Mucosa of stomach (tissue), 1 donor: ENCODE measurements at regions not wholly inside any gene's neighbourhood (a gene's known extent, or its start where the extent isn't known, plus 50 kb on each side); places are given as distances from the start of the nearest gene placed in this dataset.

Experiments used
- H3K27me3 ChIP-seq: one replicate; pipeline ENCODE4 v1.7.0; 2013; ENCODE audit warnings: mild to moderate bottlenecking, low read length; ENCODE audit not compliant: control insufficient read depth, insufficient read depth
- H3K36me3 ChIP-seq: one replicate; pipeline ENCODE4 v1.7.0; 2013; ENCODE audit warnings: low read length; ENCODE audit not compliant: control insufficient read depth, insufficient read depth
- H3K4me1 ChIP-seq: one replicate; pipeline ENCODE4 v1.7.0; 2013; ENCODE audit warnings: mild to moderate bottlenecking, low read length; ENCODE audit not compliant: control insufficient read depth, insufficient read depth
- H3K4me3 ChIP-seq: one replicate; pipeline ENCODE4 v1.7.0; 2013; ENCODE audit warnings: low read length
- H3K9ac ChIP-seq: one replicate; pipeline ENCODE4 v1.7.0; 2013; ENCODE audit warnings: mild to moderate bottlenecking, low read length, moderate library complexity
- H3K9me3 ChIP-seq: one replicate; pipeline ENCODE4 v1.7.0; 2013; ENCODE audit warnings: mild to moderate bottlenecking, low read length, moderate library complexity; ENCODE audit not compliant: control insufficient read depth
- donor health status: Pancreatic carcinoma.

DNA sequence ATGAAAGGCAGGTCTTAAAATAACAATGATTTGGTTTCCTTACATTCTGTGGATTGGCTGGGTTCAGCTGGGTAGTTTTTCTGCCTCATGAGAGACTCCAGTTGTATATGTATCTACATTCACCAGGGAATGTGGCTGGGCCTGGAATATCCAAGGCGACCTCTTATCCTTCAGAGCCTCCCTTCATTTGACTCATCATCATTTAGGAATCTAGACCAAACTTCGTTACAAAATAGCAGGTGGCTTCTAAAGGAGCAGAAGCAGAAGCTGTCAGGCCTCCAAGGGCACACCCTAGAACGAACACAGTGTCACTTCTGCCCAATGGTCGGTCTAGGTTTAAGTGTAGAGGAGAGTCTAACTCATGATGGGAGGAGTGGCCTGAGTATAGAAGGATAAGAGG lies 204.2 kb downstream of the EN1 start:
- Histone ChIP-seq H3K36me3 (no peaks in the 10 kb centered on the region), H3K9ac (no peak overlapping the region), H3K9me3 (no peaks in the 10 kb centered on the region), H3K27me3 (no peaks in the 10 kb centered on the region), H3K4me3 (no peak overlapping the region), H3K4me1 (no peaks in the 10 kb centered on the region)

DNA sequence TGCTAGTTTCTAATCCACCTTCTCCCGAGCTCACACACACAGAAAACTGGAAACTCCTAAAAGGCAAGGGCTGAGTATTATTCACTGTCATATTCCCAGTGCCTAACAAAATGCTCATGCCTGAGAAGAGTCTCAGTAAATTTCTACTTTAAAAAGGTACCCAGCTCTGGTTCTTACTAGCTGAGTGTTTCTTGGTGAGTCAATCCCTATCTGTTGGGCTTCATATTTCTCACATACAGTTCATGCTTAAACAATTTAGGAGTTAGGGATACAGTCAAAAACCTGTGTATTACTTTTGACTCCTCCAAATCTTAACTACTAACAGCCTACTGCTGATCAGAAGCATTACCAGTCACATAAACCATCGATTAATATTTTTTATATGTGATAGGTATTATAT lies 204.9 kb downstream of the EN1 start:
- no peaks in the 10 kb centered on the region for H3K9me3 ChIP-seq
- no peak overlapping the region for H3K4me3 ChIP-seq
- no peaks in the 10 kb centered on the region for H3K4me1 ChIP-seq
- no peaks in the 10 kb centered on the region for H3K36me3 ChIP-seq
- no peak overlapping the region for H3K9ac ChIP-seq
- H3K27me3 ChIP-seq: no peaks in the 10 kb centered on the region

DNA sequence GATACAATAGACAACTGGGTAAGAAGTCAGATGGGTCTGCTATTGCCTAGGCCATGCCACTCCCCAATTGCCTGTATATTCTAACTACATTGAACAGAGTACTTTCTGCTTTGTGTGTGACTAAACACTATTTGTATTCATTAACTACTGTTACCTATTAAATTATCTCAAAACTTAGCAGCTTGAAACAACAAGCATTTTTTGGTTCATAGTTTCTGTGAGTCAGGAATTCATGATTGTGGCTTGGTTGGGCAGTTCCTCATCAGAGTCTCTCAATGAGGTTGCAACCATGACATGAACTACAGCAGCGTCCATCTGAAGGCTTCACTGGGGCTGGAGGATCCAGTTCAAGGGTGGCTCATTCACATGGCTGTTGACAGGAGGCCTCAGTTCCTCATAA lies 205.7 kb downstream of the EN1 start:
- H3K4me1 ChIP-seq: no peaks in the 10 kb centered on the region
- no peaks in the 10 kb centered on the region for H3K27me3 ChIP-seq
- no peaks in the 10 kb centered on the region for H3K9me3 ChIP-seq
- H3K4me3 ChIP-seq: no peak overlapping the region
- H3K9ac ChIP-seq: no peak overlapping the region
- no peaks in the 10 kb centered on the region for H3K36me3 ChIP-seq

DNA sequence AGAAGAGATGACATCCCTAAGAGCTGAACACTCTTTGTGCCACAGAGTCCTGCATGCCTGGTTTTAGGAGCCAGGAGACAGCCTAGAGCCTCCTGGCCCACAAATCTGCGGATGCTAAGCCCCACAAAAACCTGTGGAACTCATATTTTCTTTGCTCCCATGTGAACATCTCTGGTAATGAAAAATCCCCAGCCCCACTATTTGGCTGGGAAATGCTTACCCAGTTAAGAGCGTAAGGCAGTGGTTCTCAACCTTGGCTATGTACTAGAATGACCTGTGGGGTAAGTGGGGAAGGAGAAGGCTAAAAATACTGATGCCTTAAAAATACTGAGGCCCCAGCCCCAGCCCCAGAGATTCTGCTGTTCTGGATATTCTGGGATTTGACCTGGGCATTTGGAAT lies 208.1 kb downstream of the EN1 start:
- Histone ChIP-seq H3K9me3 (no peaks in the 10 kb centered on the region), H3K4me1 (no peaks in the 10 kb centered on the region), H3K27me3 (no peaks in the 10 kb centered on the region), H3K4me3 (no peak overlapping the region), H3K9ac (no peak overlapping the region), H3K36me3 (no peaks in the 10 kb centered on the region)

DNA sequence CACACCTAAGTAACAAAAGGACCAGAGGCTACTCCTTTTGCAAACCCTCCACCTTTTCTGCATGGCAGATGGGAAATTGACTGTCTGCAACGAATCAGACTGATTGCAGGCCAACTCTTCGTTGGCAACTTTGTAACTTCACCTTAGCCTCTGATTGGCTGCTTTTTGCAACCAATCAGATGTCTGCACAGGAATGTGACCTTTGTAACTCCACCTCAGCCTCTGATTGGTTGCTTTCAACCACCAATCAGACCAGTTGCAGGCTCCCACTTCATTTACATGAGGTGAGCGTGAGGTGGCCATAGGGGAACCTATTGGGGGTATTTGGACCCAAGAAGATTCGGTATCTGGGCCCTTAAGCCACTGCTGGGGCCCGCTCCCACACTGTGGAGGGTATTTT lies 209.0 kb downstream of the EN1 start:
- H3K4me3 ChIP-seq: no peak overlapping the region
- no peaks in the 10 kb centered on the region for H3K4me1 ChIP-seq
- no peaks in the 10 kb centered on the region for H3K27me3 ChIP-seq
- no peaks in the 10 kb centered on the region for H3K9me3 ChIP-seq
- H3K36me3 ChIP-seq: no peaks in the 10 kb centered on the region
- H3K9ac ChIP-seq: no peak overlapping the region

DNA sequence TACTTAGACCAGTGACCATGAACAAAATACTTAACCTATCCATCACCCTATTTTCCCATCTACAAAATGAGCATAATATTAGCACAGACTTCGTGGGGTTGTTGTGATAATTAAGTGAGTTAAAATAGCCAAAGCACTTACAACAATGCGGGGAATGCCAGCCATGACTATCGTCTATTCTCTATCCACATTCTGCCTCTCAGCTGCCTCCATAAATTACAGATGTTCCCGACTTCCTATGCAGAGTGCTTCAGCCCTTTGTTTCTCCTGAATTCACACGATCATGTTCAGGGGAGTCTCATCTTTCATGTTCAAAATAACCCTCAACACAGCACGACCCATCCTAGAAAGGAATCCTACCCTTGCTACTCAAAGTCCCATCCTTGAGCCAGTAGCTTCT lies 211.6 kb downstream of the EN1 start:
- H3K9ac ChIP-seq: no peak overlapping the region
- no peaks in the 10 kb centered on the region for H3K27me3 ChIP-seq
- H3K4me3 ChIP-seq: no peak overlapping the region
- no peaks in the 10 kb centered on the region for H3K4me1 ChIP-seq
- no peaks in the 10 kb centered on the region for H3K9me3 ChIP-seq
- H3K36me3 ChIP-seq: no peaks in the 10 kb centered on the region

DNA sequence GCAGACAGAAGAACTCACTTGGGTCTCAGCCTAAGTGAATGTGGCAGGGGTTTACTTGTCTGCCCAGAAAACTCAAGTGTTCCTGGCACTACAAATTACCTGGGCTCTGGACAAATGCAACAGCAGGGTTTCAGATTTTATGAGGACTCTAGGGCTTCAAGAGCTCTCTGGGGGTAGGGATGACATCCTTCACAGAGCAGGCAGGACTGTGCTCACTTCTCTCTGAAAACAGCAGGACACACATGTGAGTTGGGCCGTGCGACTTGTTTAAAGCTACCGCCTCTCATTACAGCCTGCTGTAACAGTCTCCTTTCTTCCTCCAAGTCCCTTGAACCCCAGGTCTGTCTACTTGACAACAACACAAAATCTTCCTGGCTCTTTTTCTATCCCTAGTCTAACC lies 212.6 kb downstream of the EN1 start:
- H3K4me3 ChIP-seq: no peak overlapping the region
- no peaks in the 10 kb centered on the region for H3K4me1 ChIP-seq
- no peak overlapping the region for H3K9ac ChIP-seq
- no peaks in the 10 kb centered on the region for H3K36me3 ChIP-seq
- no peaks in the 10 kb centered on the region for H3K27me3 ChIP-seq
- H3K9me3 ChIP-seq: no peaks in the 10 kb centered on the region

DNA sequence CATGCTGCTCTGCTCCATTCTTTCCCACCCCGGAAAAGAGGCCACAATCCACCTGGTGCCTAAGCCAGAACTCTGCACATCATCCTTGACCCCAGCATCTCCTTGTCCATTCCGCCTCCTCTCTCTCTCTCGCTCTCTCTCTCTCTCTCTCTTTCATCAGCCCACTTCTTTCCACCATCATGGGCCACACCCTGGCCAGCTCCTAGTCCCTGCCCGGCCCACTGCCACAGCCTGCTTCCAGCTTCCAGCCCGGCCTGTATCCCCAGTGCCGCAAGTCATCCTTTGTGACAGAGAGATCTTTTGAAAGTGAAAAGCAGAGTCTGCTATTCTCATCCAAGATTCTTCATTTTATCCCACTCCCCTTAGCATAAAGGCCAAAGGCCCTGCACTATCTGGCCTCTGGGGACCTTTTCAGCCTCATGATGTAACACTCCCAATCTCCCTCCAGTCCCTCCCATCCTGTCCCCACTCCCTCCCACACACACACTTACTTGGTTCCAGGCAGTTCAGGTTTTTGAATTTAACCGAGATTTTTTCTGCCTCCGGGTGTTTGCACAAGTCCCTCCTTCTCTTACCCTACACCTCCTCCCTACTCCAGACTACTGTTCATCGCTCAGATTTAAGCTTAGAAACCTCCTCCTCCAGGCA lies 214.0 kb downstream of the EN1 start:
- Histone ChIP-seq H3K4me3 (no peak overlapping the region), H3K9me3 (no peaks in the 10 kb centered on the region), H3K27me3 (no peaks in the 10 kb centered on the region), H3K9ac (no peak overlapping the region), H3K36me3 (no peaks in the 10 kb centered on the region), H3K4me1 (no peaks in the 10 kb centered on the region)

DNA sequence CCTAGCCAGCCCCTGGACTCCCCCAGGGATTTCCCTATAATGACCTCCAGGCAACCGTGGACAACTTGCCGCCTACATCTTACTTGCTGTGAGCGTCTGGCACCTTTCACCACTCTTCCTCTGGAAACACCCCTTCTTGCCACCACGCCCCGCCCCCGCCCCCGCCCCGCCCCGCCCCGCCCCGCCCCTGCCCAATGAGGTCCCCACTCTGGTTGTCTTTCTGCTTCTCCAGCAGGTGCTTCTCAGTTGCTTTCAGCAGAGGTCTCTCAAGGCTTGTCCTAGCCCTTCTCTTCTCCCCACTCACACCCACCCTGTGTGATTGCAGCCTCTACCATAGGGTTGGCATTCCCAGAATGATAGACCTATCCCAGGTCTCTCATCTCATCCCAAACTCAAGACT lies 214.5 kb downstream of the EN1 start:
- Histone ChIP-seq H3K9ac (no peak overlapping the region), H3K4me3 (no peak overlapping the region), H3K9me3 (no peaks in the 10 kb centered on the region)

DNA sequence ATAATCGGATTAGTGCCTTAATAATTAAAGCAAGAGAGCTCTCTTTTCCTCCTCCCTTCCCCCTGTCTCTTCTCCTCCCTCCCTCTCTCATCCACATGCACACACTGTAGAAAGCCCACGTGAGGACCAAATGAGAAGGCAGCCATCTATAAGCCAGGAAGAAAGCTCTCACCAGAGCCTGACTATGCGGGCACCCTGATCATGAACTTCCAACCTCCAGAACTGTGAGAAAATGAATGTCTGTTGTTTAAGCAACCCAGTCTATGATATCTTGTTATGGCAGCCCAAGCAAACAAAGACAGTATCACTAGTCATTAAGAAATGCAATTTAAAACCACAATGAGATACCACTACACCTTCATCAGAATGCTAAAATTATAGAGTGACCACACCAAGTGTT lies 220.3 kb downstream of the EN1 start:
- H3K4me3 ChIP-seq: no peak overlapping the region
- H3K9ac ChIP-seq: no peak overlapping the region
- no peaks in the 10 kb centered on the region for H3K9me3 ChIP-seq
- H3K36me3 ChIP-seq: no peaks in the 10 kb centered on the region
- H3K4me1 ChIP-seq: no peaks in the 10 kb centered on the region
- no peaks in the 10 kb centered on the region for H3K27me3 ChIP-seq

More for the DNA sequence above, 214.5 kb downstream of the EN1 start:
- Histone ChIP-seq H3K27me3 (no peaks in the 10 kb centered on the region), H3K4me1 (no peaks in the 10 kb centered on the region), H3K36me3 (no peaks in the 10 kb centered on the region)

DNA sequence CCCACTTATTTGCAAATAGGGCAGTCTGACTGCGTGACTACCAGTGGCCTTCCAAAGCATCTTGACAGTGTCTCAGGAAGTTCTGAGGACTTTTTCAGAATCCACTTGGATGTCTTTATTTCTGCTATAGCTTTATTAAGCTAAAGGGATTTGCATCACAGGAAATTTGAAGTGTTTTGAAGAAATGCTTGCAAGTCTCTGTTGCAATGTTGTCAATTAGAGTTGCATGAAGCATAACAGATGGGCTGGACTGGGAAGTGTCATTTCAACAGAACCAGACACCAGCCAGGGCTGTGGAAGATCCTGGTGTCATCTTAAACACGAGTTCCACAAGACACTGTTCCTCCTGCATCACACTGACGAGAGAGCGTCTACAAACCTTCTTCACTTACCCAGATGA lies 224.5 kb downstream of the EN1 start:
- no peaks in the 10 kb centered on the region for H3K27me3 ChIP-seq
- H3K4me1 ChIP-seq: no peaks in the 10 kb centered on the region
- H3K36me3 ChIP-seq: no peaks in the 10 kb centered on the region
- no peak overlapping the region for H3K9ac ChIP-seq
- no peak overlapping the region for H3K4me3 ChIP-seq
- H3K9me3 ChIP-seq: no peaks in the 10 kb centered on the region

DNA sequence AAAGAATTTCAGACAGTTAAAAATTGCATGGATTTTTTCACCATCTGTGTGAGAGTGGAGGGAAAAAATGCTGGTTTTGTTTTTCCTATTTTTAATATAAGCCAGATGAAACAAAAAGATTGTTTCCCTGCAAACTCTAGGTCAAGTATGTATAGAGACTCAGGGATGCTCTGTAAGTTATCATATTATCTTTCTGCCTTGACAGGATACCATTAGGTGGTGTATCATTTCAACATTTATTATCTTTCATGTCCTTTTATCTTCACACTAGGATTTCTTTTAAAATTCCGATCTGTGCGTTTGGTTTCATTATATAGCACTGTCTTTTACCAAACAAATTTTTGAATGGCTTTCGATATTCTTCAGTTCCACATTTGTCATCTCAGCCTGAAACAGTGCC lies 225.3 kb downstream of the EN1 start:
- no peaks in the 10 kb centered on the region for H3K36me3 ChIP-seq
- no peaks in the 10 kb centered on the region for H3K27me3 ChIP-seq
- H3K9ac ChIP-seq: no peak overlapping the region
- H3K4me1 ChIP-seq: no peaks in the 10 kb centered on the region
- H3K9me3 ChIP-seq: no peaks in the 10 kb centered on the region
- H3K4me3 ChIP-seq: no peak overlapping the region

DNA sequence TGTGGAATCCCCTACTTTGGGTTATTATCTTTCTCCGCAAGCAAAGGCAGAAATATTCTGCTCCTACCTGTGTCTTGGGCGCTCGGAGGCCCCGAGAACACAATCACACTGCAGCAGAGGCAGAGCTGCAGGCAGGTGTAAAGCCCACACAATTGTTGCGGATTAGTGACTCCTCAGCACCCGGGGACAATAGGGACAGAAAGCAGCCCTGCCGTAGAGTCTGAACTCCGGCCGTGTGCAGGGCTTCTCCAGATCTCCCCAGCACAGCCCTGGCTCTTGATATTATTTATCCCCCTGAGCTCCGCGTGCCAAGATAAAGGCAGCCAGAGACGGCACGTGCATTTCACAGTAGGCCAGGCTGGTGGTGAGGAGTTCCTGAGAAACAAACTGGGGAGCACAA lies 229.2 kb downstream of the EN1 start:
- no peak overlapping the region for H3K9ac ChIP-seq
- no peaks in the 10 kb centered on the region for H3K27me3 ChIP-seq
- H3K36me3 ChIP-seq: no peaks in the 10 kb centered on the region
- H3K9me3 ChIP-seq: no peaks in the 10 kb centered on the region
- no peaks in the 10 kb centered on the region for H3K4me1 ChIP-seq
- no peak overlapping the region for H3K4me3 ChIP-seq
